OCI-LY7 (cell line): ENCODE measurements at regions not wholly inside any gene's neighbourhood (a gene's known extent, or its start where the extent isn't known, plus 50 kb on each side); places are given as distances from the start of the nearest gene placed in this dataset.

Experiments used
- BruUV-seq: library from RNA; stranded (reverse); fragments of 400-500 nt; replicated peaks from 2 replicates; lab custom pipeline; 2021; lab: Mats Ljungman, UMichigan
- CTCF ChIA-PET: fragments of 300-600 bp; sonication (Branson Sonifier 250); formaldehyde crosslinking; loops from one replicate; lab custom pipeline; 2022; ENCODE audit warnings: antibody characterized with exemption; ENCODE audit not compliant: unreplicated experiment; lab: Charles Lee
- POLR2A ChIA-PET: fragments of 300-600 bp; sonication (Branson Sonifier 250); formaldehyde crosslinking; loops from one replicate; lab custom pipeline; 2022; ENCODE audit warnings: antibody characterized with exemption; lab: Charles Lee
- DNase-seq: peaks from one replicate; pipeline ENCODE4 v3.0.0-alpha.2; 2015; ENCODE audit warnings: low spot score
- H2AFZ ChIP-seq: fragments of 200-600 bp; sonication (generic), shearing (Covaris generic); 2 replicates; pipeline ENCODE4 v1.6.1; 2014; ENCODE audit warnings: mild to moderate bottlenecking, antibody characterized with exemption, low read length, moderate library complexity
- H3K27ac ChIP-seq: fragments of 200-600 bp; sonication (generic); 2 replicates; pipeline ENCODE4 v1.5.1; 2014; ENCODE audit warnings: mixed run types, low read depth, mild to moderate bottlenecking, moderate library complexity, low read length, inconsistent platforms; ENCODE audit not compliant: poor library complexity, severe bottlenecking
- H3K36me3 ChIP-seq: fragments of 200-600 bp; sonication (generic); 2 replicates; pipeline ENCODE4 v1.6.1; 2014; ENCODE audit warnings: mild to moderate bottlenecking, antibody characterized with exemption, low read length, moderate library complexity, mixed read lengths; ENCODE audit not compliant: insufficient read depth
- H3K4me1 ChIP-seq: fragments of 200-600 bp; sonication (generic); 2 replicates; pipeline ENCODE4 v1.5.1; 2014; ENCODE audit warnings: mild to moderate bottlenecking, low read length; ENCODE audit not compliant: insufficient read depth, poor library complexity, severe bottlenecking
- H3K4me2 ChIP-seq: fragments of 200-600 bp; sonication (generic); 2 replicates; pipeline ENCODE4 v1.6.1; 2014; ENCODE audit warnings: mild to moderate bottlenecking, low read length
- H3K4me3 ChIP-seq: fragments of 200-600 bp; sonication (generic); 2 replicates; pipeline ENCODE4 v1.5.1; 2014; ENCODE audit warnings: mild to moderate bottlenecking, low read depth, low read length; ENCODE audit not compliant: poor library complexity, severe bottlenecking
- H3K79me2 ChIP-seq: fragments of 200-600 bp; sonication (generic); 2 replicates; pipeline ENCODE4 v1.6.1; 2016; ENCODE audit warnings: low read depth, mild to moderate bottlenecking, low read length, moderate library complexity, mixed read lengths; ENCODE audit not compliant: insufficient read depth
- H3K9me2 ChIP-seq: fragments of 200-600 bp; sonication (generic); 2 replicates; pipeline ENCODE4 v1.6.1; 2016; ENCODE audit warnings: mild to moderate bottlenecking, low read length, mixed read lengths; ENCODE audit not compliant: insufficient read depth
- H3K9me3 ChIP-seq: fragments of 200-600 bp; sonication (generic); 2 replicates; pipeline ENCODE4 v1.6.1; 2014; ENCODE audit warnings: mild to moderate bottlenecking, mixed run types, low read length, mixed read lengths
- H4K20me1 ChIP-seq: fragments of 200-600 bp; sonication (generic); 2 replicates; pipeline ENCODE4 v1.6.1; 2014; ENCODE audit warnings: mild to moderate bottlenecking, antibody characterized with exemption, low read length, moderate library complexity, mixed read lengths; ENCODE audit not compliant: insufficient read depth
- EZH2phosphoT487 ChIP-seq: fragments of 200-600 bp; sonication (generic); IDR thresholded peaks from 2 replicates; pipeline ENCODE4 v1.6.1; 2018; ENCODE audit warnings: low read depth, borderline replicate concordance, mild to moderate bottlenecking, mixed run types, antibody characterized with exemption, low read length, moderate library complexity, mixed read lengths
- intact Hi-C: fragments of 100-400 bp; cut with micrococcal nuclease; formaldehyde crosslinking; loops from one replicate; pipeline ENCODE4 v1.10.0; 2022; ENCODE audit not compliant: unreplicated experiment
- TF ChIP-seq, protein P1 (sequence below): fragments of 200-600 bp; sonication (generic); conservative IDR thresholded peaks from 2 replicates; pipeline ENCODE4 v1.5.1; 2014; ENCODE audit warnings: mild to moderate bottlenecking, antibody characterized with exemption, low read length, moderate library complexity, mixed read lengths

DNA sequence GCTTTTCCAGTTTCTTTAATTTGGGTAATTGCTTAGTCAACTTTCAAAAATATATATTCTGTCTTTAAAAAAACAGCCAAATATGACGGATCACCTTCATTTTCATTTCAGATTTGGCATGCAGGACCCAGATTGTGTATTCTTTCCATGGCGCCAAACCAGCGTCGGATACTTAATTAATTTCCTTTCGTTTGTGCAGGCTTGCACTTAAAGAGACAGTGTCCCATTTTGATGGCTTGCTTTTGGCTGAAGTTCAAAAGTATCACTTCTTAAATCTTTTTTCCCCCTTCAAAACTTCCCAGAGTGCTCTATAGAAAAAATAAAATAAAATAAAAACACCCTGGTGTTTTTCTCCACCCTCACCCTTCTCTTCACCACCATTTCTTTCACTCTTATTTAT, 394.5 kb upstream of the SOX9 start:
- no peak for DNase-seq
- CTCF ChIA-PET, result no interaction called here
- Histone ChIP-seq H3K27ac (no peak overlapping the region), H3K4me1 (no peaks in the 10 kb centered on the region), H3K9me3 (no peaks in the 10 kb centered on the region), H3K36me3 (no peaks in the 10 kb centered on the region), H3K79me2 (no peaks in the 10 kb centered on the region), H3K4me2 (no peak overlapping the region), H3K4me3 (no peak overlapping the region), H3K9me2 (no peaks in the 10 kb centered on the region), H2AFZ (no peak overlapping the region), H4K20me1 (no peaks in the 10 kb centered on the region)
- TF ChIP-seq EZH2phosphoT487, result no peak
- TF ChIP-seq, protein P1, sequence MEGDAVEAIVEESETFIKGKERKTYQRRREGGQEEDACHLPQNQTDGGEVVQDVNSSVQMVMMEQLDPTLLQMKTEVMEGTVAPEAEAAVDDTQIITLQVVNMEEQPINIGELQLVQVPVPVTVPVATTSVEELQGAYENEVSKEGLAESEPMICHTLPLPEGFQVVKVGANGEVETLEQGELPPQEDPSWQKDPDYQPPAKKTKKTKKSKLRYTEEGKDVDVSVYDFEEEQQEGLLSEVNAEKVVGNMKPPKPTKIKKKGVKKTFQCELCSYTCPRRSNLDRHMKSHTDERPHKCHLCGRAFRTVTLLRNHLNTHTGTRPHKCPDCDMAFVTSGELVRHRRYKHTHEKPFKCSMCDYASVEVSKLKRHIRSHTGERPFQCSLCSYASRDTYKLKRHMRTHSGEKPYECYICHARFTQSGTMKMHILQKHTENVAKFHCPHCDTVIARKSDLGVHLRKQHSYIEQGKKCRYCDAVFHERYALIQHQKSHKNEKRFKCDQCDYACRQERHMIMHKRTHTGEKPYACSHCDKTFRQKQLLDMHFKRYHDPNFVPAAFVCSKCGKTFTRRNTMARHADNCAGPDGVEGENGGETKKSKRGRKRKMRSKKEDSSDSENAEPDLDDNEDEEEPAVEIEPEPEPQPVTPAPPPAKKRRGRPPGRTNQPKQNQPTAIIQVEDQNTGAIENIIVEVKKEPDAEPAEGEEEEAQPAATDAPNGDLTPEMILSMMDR, result no peak
- POLR2A ChIA-PET, result no interaction called here
- intact Hi-C loops, result no loop called here
- BruUV-seq, result no TSS peak

DNA sequence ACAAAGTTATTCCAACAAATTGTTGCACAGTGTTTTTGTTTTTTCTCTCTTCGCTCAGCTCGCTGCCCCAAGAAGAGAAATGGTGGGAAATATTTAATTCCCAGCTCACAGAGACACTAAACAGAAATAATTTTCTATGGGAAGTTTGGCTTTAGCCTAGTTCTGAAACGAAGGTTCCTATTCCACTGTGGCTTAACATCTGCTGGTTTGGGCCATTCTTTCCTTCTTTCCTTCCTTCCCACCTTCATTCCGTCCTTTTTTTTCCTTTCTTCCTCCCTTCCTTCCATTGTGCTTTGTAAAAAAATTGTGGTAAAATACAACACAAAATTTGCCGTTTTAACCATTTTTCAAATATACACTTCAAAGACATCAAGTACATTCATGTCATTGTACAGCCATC, 393.5 kb upstream of the SOX9 start:
- no peaks in the 10 kb centered on the region for H3K4me1 ChIP-seq
- TF ChIP-seq EZH2phosphoT487, result no peak
- TF ChIP-seq, protein P1, result no peak
- CTCF ChIA-PET, result no interaction called here
- no peaks in the 10 kb centered on the region for H3K79me2 ChIP-seq
- BruUV-seq, result no TSS peak
- no peaks in the 10 kb centered on the region for H3K9me2 ChIP-seq
- POLR2A ChIA-PET, result no interaction called here
- no peak overlapping the region for H2AFZ ChIP-seq
- no peak overlapping the region for H3K27ac ChIP-seq
- H3K4me3 ChIP-seq, result no peak overlapping the region
- H3K36me3 ChIP-seq, result no peaks in the 10 kb centered on the region
- no peaks in the 10 kb centered on the region for H3K9me3 ChIP-seq
- no peak overlapping the region for H3K4me2 ChIP-seq
- intact Hi-C loops, result no loop called here
- no peaks in the 10 kb centered on the region for H4K20me1 ChIP-seq
- no peak for DNase-seq

DNA sequence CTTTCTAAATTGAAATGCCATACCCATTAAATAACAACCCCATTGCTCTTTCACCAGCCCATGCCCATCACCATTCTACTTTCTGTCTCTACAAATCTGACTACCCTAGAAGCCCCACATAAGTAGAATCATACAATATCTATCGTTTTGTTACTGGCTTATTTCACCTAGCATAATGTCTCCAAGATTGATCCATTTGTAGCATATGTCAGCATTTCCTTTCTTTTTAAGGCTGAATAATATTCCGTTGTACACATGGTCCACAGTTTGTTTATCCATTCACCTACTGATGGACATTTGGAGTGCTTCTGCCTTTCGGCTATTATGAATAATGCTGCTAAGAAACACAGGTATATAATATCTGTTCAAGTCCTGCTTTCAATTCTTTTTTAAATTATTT, 393.1 kb upstream of the SOX9 start:
- POLR2A ChIA-PET, result interaction anchor here (0.7 kb wide), 1 partner anchor 312 kb away, joined by 3 read pairs; no protein-coding TSS in a partner anchor
- intact Hi-C loops, result no loop called here
- BruUV-seq, result no TSS peak

More for the DNA sequence above, 393.1 kb upstream of the SOX9 start:
- TF ChIP-seq EZH2phosphoT487, result no peak
- TF ChIP-seq, protein P1, result no peak
- no peaks in the 10 kb centered on the region for H3K36me3 ChIP-seq
- H3K4me3 ChIP-seq, result no peak overlapping the region
- no peaks in the 10 kb centered on the region for H4K20me1 ChIP-seq
- no peaks in the 10 kb centered on the region for H3K9me3 ChIP-seq
- H3K79me2 ChIP-seq, result no peaks in the 10 kb centered on the region
- no peak overlapping the region for H3K4me2 ChIP-seq
- H3K9me2 ChIP-seq, result no peaks in the 10 kb centered on the region
- H2AFZ ChIP-seq, result no peak overlapping the region
- no peak for DNase-seq
- H3K4me1 ChIP-seq, result no peaks in the 10 kb centered on the region
- CTCF ChIA-PET, result no interaction called here
- no peak overlapping the region for H3K27ac ChIP-seq
